Suprapubic skin (tissue), 4 donors: ENCODE measurements at regions not wholly inside any gene's neighbourhood (a gene's known extent, or its start where the extent isn't known, plus 50 kb on each side); places are given as distances from the start of the nearest gene placed in this dataset.

Experiments
- CTCF ChIP-seq, 2 donors: fragments of 200-600 bp in 1 of 2; fragments of 450-650 bp in 1 of 2; sonication (generic) in 1 of 2; IDR thresholded peaks; one replicate each; pipeline ENCODE4 v1.5.1; 2016 to 2019; ENCODE audit warnings: antibody characterized with exemption in 2 of 2, mild to moderate bottlenecking in 1 of 2, moderate library complexity in 1 of 2
- POLR2A ChIP-seq, 2 donors: fragments of 450-650 bp; IDR thresholded peaks; one replicate each; pipeline ENCODE4 v1.6.1; 2017; ENCODE audit warnings: antibody characterized with exemption in 2 of 2, mild to moderate bottlenecking in 2 of 2, moderate library complexity in 2 of 2
- POLR2AphosphoS5 ChIP-seq, 3 donors: sonication (generic); formaldehyde crosslinking; IDR thresholded peaks; one replicate each; pipeline ENCODE4 v1.6.1; 2017; ENCODE audit warnings: antibody characterized with exemption in 3 of 3

GRCh38 chr11:109609454-109610185 lies 187.6 kb downstream of the C11orf87 start:
- no peak for TF ChIP-seq CTCF (IDR thresholded peaks at IDR 0.05)
- no peak for TF ChIP-seq POLR2A (IDR thresholded peaks at IDR 0.05)
- no peak for TF ChIP-seq POLR2AphosphoS5 (IDR thresholded peaks at IDR 0.05)
